OCI-LY1 (cell line): ENCODE measurements at regions not wholly inside any gene's neighbourhood (a gene's known extent, or its start where the extent isn't known, plus 50 kb on each side); places are given as distances from the start of the nearest gene placed in this dataset.

Experiments
- CTCF ChIP-seq: fragments of 200-600 bp; sonication (generic), shearing (Covaris generic); IDR thresholded peaks from 2 replicates; pipeline ENCODE4 v1.5.1; 2017; ENCODE audit warnings: mild to moderate bottlenecking, antibody characterized with exemption, low read length, moderate library complexity, mixed read lengths
- EZH2 ChIP-seq: fragments of 200-600 bp; sonication (generic), shearing (Covaris generic); IDR thresholded peaks from 2 replicates; pipeline ENCODE4 v1.8.0; 2017; ENCODE audit warnings: borderline replicate concordance, mixed run types, mild to moderate bottlenecking, antibody characterized with exemption, low read length, moderate library complexity, mixed read lengths

- TF ChIP-seq CTCF (no peak), EZH2 (no peak)
Measured at GRCh38 chr20:24817351-24817750, 131.7 kb upstream of the CST7 start.
